Fibroblast of the conjunctiva (primary cell): ENCODE measurements at regions not wholly inside any gene's neighbourhood (a gene's known extent, or its start where the extent isn't known, plus 50 kb on each side); places are given as distances from the start of the nearest gene placed in this dataset.

Experiments
- DNase-seq: peaks from one replicate; pipeline ENCODE4 v3.0.0-alpha.2; 2010; ENCODE audit warnings: low read depth

GRCh38 chr6:14612016-14612980 lies 494.7 kb downstream of the CD83 start:
- no peak for DNase-seq

- DNase-seq = no peak
Observed at GRCh38 chr6:14614631-14615030, 497.1 kb downstream of the CD83 start.

- DNase-seq = no peak
Observed at GRCh38 chr6:14616656-14617055, 499.1 kb downstream of the CD83 start.

GRCh38 chr6:14618759-14619418 lies 501.3 kb downstream of the CD83 start:
- DNase-seq = no peak

GRCh38 chr6:14619419-14619781 lies 501.8 kb downstream of the CD83 start:
- DNase-seq = no peak

- DNase-seq = no peak
Observed at GRCh38 chr6:14620522-14620921, 502.9 kb downstream of the CD83 start.

GRCh38 chr6:14621518-14621917 lies 503.9 kb downstream of the CD83 start:
- no peak for DNase-seq

- no peak for DNase-seq
Observed at GRCh38 chr6:14622085-14622484, 504.5 kb downstream of the CD83 start.

- DNase-seq = no peak
Observed at GRCh38 chr6:14622909-14623505, 505.4 kb downstream of the CD83 start.

- DNase-seq = no peak
Observed at GRCh38 chr6:14625173-14625895, 507.8 kb downstream of the CD83 start.

GRCh38 chr6:14626556-14626955 lies 509.0 kb downstream of the CD83 start:
- DNase-seq = no peak

- no peak for DNase-seq
Observed at GRCh38 chr6:14630016-14630415, 512.4 kb downstream of the CD83 start.

- DNase-seq = no peak
Observed at GRCh38 chr6:14633479-14633878, 515.9 kb downstream of the CD83 start.

GRCh38 chr6:14634072-14634471 lies 516.5 kb downstream of the CD83 start:
- no peak for DNase-seq

GRCh38 chr6:14635195-14635594 lies 517.6 kb downstream of the CD83 start:
- no peak for DNase-seq

GRCh38 chr6:14635934-14636591 lies 518.5 kb downstream of the CD83 start:
- DNase-seq = no peak

GRCh38 chr6:14638435-14638905 lies 520.9 kb downstream of the CD83 start:
- no peak for DNase-seq

GRCh38 chr6:14638906-14639761 lies 521.6 kb downstream of the CD83 start:
- no peak for DNase-seq

GRCh38 chr6:14639983-14640599 lies 522.5 kb downstream of the CD83 start:
- DNase-seq = no peak

GRCh38 chr6:14640631-14641030 lies 523.1 kb downstream of the CD83 start:
- DNase-seq = no peak
